SH-SY5Y (cell line): ENCODE measurements at regions not wholly inside any gene's neighbourhood (a gene's known extent, or its start where the extent isn't known, plus 50 kb on each side); places are given as distances from the start of the nearest gene placed in this dataset.

ENCODE experiments used
- GATA2 ChIP-seq: IDR thresholded peaks from 2 replicates; pipeline ENCODE4 v1.6.1; 2011; ENCODE audit warnings: mild to moderate bottlenecking, low read depth, low read length
- GATA3 ChIP-seq: IDR thresholded peaks from 2 replicates; pipeline ENCODE4 v1.6.1; 2011; ENCODE audit warnings: low read depth, mild to moderate bottlenecking, low read length, moderate library complexity

DNA sequence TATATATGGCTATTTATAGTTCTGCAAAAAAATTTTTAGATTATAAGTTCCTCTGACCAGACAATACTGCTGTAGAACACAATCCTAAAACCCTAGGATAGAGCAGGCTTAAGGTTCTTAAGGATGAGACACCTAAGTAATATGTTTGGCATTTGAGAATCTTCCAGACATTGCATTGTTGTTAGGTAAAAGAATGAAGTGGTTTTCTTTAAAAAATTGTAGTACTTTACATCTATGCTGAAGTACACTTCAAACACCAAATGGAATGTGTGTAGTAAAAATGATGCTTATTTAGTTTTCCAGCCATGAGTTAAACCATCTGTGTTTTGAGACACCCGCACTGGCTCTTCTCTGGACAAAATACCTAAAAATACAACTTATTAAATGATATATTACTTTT is 857.7 kb downstream of the OTOL1 start:
- no peak for TF ChIP-seq GATA2
- no peak for TF ChIP-seq GATA3
